Transverse colon (tissue), 3 donors: ENCODE measurements at regions not wholly inside any gene's neighbourhood (a gene's known extent, or its start where the extent isn't known, plus 50 kb on each side); places are given as distances from the start of the nearest gene placed in this dataset.

ENCODE experiments used
- POLR2A ChIP-seq: fragments of 450-650 bp; IDR thresholded peaks from one replicate; pipeline ENCODE4 v1.6.1; 2016; ENCODE audit warnings: antibody characterized with exemption, mild to moderate bottlenecking, moderate library complexity
- TF ChIP-seq, protein P1 (sequence below), 5 experiments: fragments of 200-600 bp in 3 of 5; fragments of 450-650 bp in 2 of 5; sonication (generic) in 3 of 5; IDR thresholded peaks; 1 replicate in 2 of 5; 2 replicates in 3 of 5; pipeline ENCODE4 v1.5.1; 2016 to 2017; ENCODE audit warnings: antibody characterized with exemption in 5 of 5, inconsistent platforms in 3 of 5, mild to moderate bottlenecking in 2 of 5, moderate library complexity in 1 of 5

DNA sequence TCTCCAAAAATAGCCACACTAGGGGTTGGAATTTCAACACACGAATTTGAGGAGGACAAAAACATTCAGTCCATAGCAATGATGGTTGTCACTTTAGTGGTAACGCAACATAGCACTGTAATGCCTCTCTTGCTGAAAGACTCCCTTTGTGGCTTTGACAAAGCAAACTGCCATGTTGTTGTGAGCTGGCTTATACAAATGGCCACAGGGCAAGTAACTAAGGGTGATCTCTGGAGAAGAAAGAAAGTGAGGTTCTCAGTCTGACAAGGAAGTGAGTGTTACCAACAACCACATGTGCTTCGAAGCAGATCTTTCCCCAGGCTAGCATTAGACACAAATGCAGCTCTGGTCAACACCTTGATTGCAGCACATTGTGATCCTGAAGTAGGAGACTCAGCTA, 79.1 kb upstream of the PCDH17 start:
- TF ChIP-seq, protein P1, sequence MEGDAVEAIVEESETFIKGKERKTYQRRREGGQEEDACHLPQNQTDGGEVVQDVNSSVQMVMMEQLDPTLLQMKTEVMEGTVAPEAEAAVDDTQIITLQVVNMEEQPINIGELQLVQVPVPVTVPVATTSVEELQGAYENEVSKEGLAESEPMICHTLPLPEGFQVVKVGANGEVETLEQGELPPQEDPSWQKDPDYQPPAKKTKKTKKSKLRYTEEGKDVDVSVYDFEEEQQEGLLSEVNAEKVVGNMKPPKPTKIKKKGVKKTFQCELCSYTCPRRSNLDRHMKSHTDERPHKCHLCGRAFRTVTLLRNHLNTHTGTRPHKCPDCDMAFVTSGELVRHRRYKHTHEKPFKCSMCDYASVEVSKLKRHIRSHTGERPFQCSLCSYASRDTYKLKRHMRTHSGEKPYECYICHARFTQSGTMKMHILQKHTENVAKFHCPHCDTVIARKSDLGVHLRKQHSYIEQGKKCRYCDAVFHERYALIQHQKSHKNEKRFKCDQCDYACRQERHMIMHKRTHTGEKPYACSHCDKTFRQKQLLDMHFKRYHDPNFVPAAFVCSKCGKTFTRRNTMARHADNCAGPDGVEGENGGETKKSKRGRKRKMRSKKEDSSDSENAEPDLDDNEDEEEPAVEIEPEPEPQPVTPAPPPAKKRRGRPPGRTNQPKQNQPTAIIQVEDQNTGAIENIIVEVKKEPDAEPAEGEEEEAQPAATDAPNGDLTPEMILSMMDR (IDR thresholded peaks at IDR 0.05) = no peak
- TF ChIP-seq POLR2A = no peak
